Trophoblast cell (in vitro differentiated cells and primary cell): ENCODE measurements at regions not wholly inside any gene's neighbourhood (a gene's known extent, or its start where the extent isn't known, plus 50 kb on each side); places are given as distances from the start of the nearest gene placed in this dataset.

Source experiments
- DNase-seq, 2 donors: peaks; one replicate each; pipeline ENCODE4 v3.0.0-alpha.2; 2016
- H2AFZ ChIP-seq: 2 replicates; pipeline ENCODE4 v1.6.1; 2013; ENCODE audit warnings: low read length, moderate library complexity, mild to moderate bottlenecking; ENCODE audit not compliant: insufficient read depth, poor library complexity
- H2AK5ac ChIP-seq: 2 replicates; pipeline ENCODE4 v1.6.1; 2013; ENCODE audit warnings: mild to moderate bottlenecking, low read length
- H2BK120ac ChIP-seq: 2 replicates; pipeline ENCODE4 v1.6.1; 2013; ENCODE audit warnings: low read length, mild to moderate bottlenecking, moderate library complexity; ENCODE audit not compliant: insufficient read depth, poor library complexity
- H2BK12ac ChIP-seq: 2 replicates; pipeline ENCODE4 v1.6.1; 2013; ENCODE audit warnings: mild to moderate bottlenecking, low read length, moderate library complexity
- H2BK5ac ChIP-seq: 2 replicates; pipeline ENCODE4 v1.6.1; 2013; ENCODE audit warnings: low read length, low read depth, moderate library complexity, mild to moderate bottlenecking; ENCODE audit not compliant: poor library complexity
- H3K14ac ChIP-seq: 2 replicates; pipeline ENCODE4 v1.6.1; 2013; ENCODE audit warnings: mild to moderate bottlenecking, low read length
- H3K18ac ChIP-seq: 2 replicates; pipeline ENCODE4 v1.6.1; 2013; ENCODE audit warnings: mild to moderate bottlenecking, low read length
- H3K23ac ChIP-seq: 2 replicates; pipeline ENCODE4 v1.6.1; 2013; ENCODE audit warnings: low read length
- H3K27ac ChIP-seq: 2 replicates; pipeline ENCODE4 v1.5.1; 2013; ENCODE audit warnings: low read depth, mild to moderate bottlenecking, inconsistent platforms, low read length, moderate library complexity
- H3K27me3 ChIP-seq: 2 replicates; pipeline ENCODE4 v1.6.1; 2013; ENCODE audit warnings: inconsistent platforms, mild to moderate bottlenecking, low read length, moderate library complexity; ENCODE audit not compliant: insufficient read depth
- H3K36me3 ChIP-seq, 2 experiments: 1 replicate in 1 of 2; 2 replicates in 1 of 2; pipeline ENCODE4 v1.6.1; 2013; ENCODE audit warnings: low read length in 2 of 2, mild to moderate bottlenecking in 2 of 2, moderate library complexity in 1 of 2; ENCODE audit not compliant: insufficient read depth in 2 of 2, control insufficient read depth in 1 of 2
- H3K4ac ChIP-seq: 2 replicates; pipeline ENCODE4 v1.6.1; 2013; ENCODE audit warnings: low read depth, mild to moderate bottlenecking, low read length, moderate library complexity
- H3K4me1 ChIP-seq, 2 experiments: 1 replicate in 1 of 2; 2 replicates in 1 of 2; pipeline ENCODE4 v1.6.1; 2013; ENCODE audit warnings: low read length in 2 of 2, mild to moderate bottlenecking in 2 of 2, moderate library complexity in 1 of 2; ENCODE audit not compliant: insufficient read depth in 2 of 2, control insufficient read depth in 1 of 2
- H3K4me2 ChIP-seq: 2 replicates; pipeline ENCODE4 v1.6.1; 2013; ENCODE audit warnings: inconsistent platforms, mild to moderate bottlenecking, low read length, moderate library complexity
- H3K4me3 ChIP-seq: 2 replicates; pipeline ENCODE4 v1.5.1; 2013; ENCODE audit warnings: mild to moderate bottlenecking, low read depth, low read length, inconsistent platforms
- H3K79me1 ChIP-seq: one replicate; pipeline ENCODE4 v1.6.1; 2013; ENCODE audit warnings: low read length
- H3K79me2 ChIP-seq: 2 replicates; pipeline ENCODE4 v1.6.1; 2013; ENCODE audit warnings: low read length, mild to moderate bottlenecking; ENCODE audit not compliant: control insufficient read depth, insufficient read depth, poor library complexity
- H3K9ac ChIP-seq: 2 replicates; pipeline ENCODE4 v1.6.1; 2013; ENCODE audit warnings: mild to moderate bottlenecking, low read length
- H3K9me3 ChIP-seq: 2 replicates; pipeline ENCODE4 v1.6.1; 2013; ENCODE audit warnings: low read depth, mild to moderate bottlenecking, control low read depth, inconsistent platforms, low read length; ENCODE audit not compliant: insufficient read depth
- H4K12ac ChIP-seq: 2 replicates; pipeline ENCODE4 v1.6.1; 2013; ENCODE audit warnings: low read depth, mild to moderate bottlenecking, low read length, moderate library complexity
- H4K8ac ChIP-seq: 2 replicates; pipeline ENCODE4 v1.6.1; 2013; ENCODE audit warnings: low read depth, mild to moderate bottlenecking, low read length, moderate library complexity
- H4K91ac ChIP-seq: one replicate; pipeline ENCODE4 v1.6.1; 2013; ENCODE audit warnings: low read depth, mild to moderate bottlenecking, low read length, moderate library complexity
- WGBS: extraction: QIAGEN DNeasy Blood & Tissue Kit; methylation state at CpG from one replicate; pipeline ENCODE4 v1.1.7; 2013; ENCODE audit warnings: missing lambda C conversion rate; ENCODE audit not compliant: insufficient read length, insufficient coverage; ENCODE audit errors: extremely low coverage; 5-methylcytosine and 5-hydroxymethylcytosine counted together

DNA sequence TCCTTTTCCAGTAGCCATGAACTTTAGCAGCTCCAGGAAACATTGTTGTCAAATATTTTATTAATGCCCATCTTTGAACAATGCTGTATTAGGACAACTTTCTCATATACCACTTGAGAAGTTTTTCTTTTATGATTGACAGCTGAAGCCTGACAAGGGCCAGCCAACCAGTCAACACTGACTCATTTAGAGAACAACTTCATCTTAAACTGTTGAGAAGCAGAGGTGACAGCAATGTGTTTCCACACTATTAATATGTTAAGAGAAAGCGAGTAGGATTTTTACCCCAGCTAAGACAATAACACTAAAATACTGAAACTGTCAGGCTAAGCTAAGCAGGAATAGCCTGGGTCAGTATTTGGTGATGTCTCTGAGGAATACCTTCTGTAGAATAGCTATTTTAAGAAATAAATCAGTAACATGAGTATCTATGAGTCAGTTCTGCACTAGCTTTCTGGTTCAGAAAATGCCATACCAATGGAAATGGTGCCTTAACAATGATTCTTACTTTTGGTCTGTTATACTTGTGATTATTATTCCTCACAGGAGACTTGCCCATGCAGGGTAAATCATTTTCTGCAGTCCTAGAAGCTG lies 168.8 kb upstream of the POT1 start:
- Histone ChIP-seq H3K4ac (no peak overlapping the region), H2BK120ac (no peak overlapping the region), H3K4me2 (no peak overlapping the region), H3K18ac (no peak overlapping the region), H2BK5ac (no peak overlapping the region), H3K4me1 (no peaks in the 10 kb centered on the region), H3K27ac (no peak overlapping the region), H3K4me3 (no peak overlapping the region), H4K12ac (no peak overlapping the region), H3K9me3 (no peaks in the 10 kb centered on the region), H4K8ac (no peak overlapping the region), H2BK12ac (no peak overlapping the region), H3K79me1 (no peaks in the 10 kb centered on the region), H3K23ac (no peak overlapping the region), H2AFZ (no peak overlapping the region), H3K79me2 (no peaks in the 10 kb centered on the region), H3K14ac (no peak overlapping the region), H3K27me3 (no peaks in the 10 kb centered on the region), H3K36me3 (no peaks in the 10 kb centered on the region), H3K9ac (no peak overlapping the region), H4K91ac (no peak overlapping the region), H2AK5ac (no peak overlapping the region)
- no peak for DNase-seq
- no CpG with 5 or more reads among the region's 1 CpG for WGBS

DNA sequence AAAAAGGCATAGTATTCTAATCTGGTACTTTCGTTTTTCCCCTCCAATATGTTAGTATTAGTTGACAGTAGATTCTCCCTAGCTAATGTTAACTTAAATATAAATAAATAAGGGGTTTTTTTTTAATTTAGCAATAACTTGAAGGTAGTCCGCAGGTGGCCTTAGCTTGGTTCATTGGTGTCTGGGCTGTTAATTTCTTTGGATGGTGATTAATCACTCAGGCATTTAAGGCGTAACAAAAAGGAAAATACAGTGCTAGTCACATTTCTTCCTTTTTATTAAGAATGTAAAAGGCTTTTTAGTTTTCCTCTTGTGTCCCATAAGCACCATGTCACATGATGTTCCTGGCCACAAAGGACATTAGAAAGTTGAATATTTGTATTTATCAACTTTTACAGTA lies 161.0 kb upstream of the POT1 start:
- Histone ChIP-seq H3K9ac (no peak overlapping the region), H3K79me2 (no peaks in the 10 kb centered on the region), H3K4me3 (no peak overlapping the region), H4K8ac (no peak overlapping the region), H3K27me3 (no peaks in the 10 kb centered on the region), H3K9me3 (no peaks in the 10 kb centered on the region), H3K4me2 (no peak overlapping the region), H2BK120ac (no peak overlapping the region), H3K36me3 (no peaks in the 10 kb centered on the region), H4K12ac (no peak overlapping the region), H4K91ac (no peak overlapping the region), H2AK5ac (no peak overlapping the region), H3K14ac (no peak overlapping the region), H2BK12ac (no peak overlapping the region), H3K27ac (no peak overlapping the region), H2AFZ (no peak overlapping the region), H3K79me1 (no peaks in the 10 kb centered on the region), H2BK5ac (no peak overlapping the region), H3K23ac (no peak overlapping the region), H3K4me1 (no peaks in the 10 kb centered on the region), H3K18ac (no peak overlapping the region), H3K4ac (no peak overlapping the region)
- DNase-seq = peak in 1 of 2 donors; percentile 28
- no CpG with 5 or more reads among the region's 3 CpGs for WGBS

DNA sequence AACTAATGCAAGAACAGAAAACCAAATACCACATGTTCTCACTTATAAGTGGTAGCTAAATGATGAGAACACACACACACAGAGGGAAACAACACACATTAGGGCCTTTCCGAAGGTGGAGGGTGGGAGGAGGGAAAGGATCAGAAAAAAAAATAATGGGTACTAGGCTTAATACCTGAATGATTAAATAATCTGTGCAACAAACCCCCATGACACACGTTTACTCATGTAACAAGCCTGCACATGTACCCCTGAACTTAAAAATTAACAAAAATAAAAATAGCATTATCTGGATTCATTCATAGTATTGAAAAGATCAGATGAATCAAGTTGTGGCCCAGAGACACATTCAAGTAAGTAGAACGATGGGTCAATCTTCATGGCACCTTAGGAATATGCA lies 159.5 kb upstream of the POT1 start:
- Histone ChIP-seq H3K9ac (no peak overlapping the region), H3K18ac (no peak overlapping the region), H3K4me3 (no peak overlapping the region), H2BK12ac (no peak overlapping the region), H3K14ac (no peak overlapping the region), H4K12ac (no peak overlapping the region), H3K23ac (no peak overlapping the region), H3K79me1 (no peaks in the 10 kb centered on the region), H2BK5ac (no peak overlapping the region), H3K27ac (no peak overlapping the region), H2AFZ (no peak overlapping the region), H3K79me2 (no peaks in the 10 kb centered on the region), H3K4me2 (no peak overlapping the region), H3K4me1 (no peaks in the 10 kb centered on the region), H2BK120ac (no peak overlapping the region), H3K9me3 (no peaks in the 10 kb centered on the region), H3K36me3 (no peaks in the 10 kb centered on the region), H3K4ac (no peak overlapping the region), H4K91ac (no peak overlapping the region), H4K8ac (no peak overlapping the region), H2AK5ac (no peak overlapping the region), H3K27me3 (no peaks in the 10 kb centered on the region)
- DNase-seq = no peak
- no CpG with 5 or more reads among the region's 3 CpGs for WGBS

DNA sequence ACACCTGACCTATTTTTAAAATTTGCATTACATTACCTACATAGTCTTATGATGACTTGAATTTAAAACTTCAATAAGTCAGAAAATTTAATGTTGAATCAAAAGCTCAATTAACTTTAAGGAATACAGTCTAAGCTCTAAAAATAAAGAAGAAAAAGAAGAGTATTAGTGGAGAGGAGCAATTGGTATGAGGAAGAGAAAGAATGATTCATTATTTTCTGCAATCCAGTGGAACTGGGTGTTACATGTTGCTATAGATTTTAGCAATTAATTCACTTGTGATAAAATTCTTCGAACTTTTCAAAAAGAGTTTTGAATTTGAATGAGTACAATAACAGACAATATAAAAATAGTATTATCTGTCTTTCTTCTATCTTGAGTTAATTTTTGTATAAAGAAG lies 158.9 kb upstream of the POT1 start:
- no peak overlapping the region for H3K4ac ChIP-seq
- no peak overlapping the region for H2BK12ac ChIP-seq
- no peak overlapping the region for H4K12ac ChIP-seq
- no peak overlapping the region for H2BK120ac ChIP-seq
- no peak overlapping the region for H3K4me2 ChIP-seq
- H3K4me3 ChIP-seq = no peak overlapping the region
- no peak overlapping the region for H2AK5ac ChIP-seq
- H3K27me3 ChIP-seq = no peaks in the 10 kb centered on the region
- no peak overlapping the region for H3K9ac ChIP-seq
- H3K9me3 ChIP-seq = no peaks in the 10 kb centered on the region
- H3K79me1 ChIP-seq = no peaks in the 10 kb centered on the region
- no peak overlapping the region for H3K18ac ChIP-seq
- H4K91ac ChIP-seq = no peak overlapping the region
- no CpG with 5 or more reads among the region's 1 CpG for WGBS
- no peak overlapping the region for H3K27ac ChIP-seq
- no peaks in the 10 kb centered on the region for H3K36me3 ChIP-seq
- no peak overlapping the region for H4K8ac ChIP-seq
- H2BK5ac ChIP-seq = no peak overlapping the region
- no peak overlapping the region for H3K14ac ChIP-seq
- H3K4me1 ChIP-seq = no peaks in the 10 kb centered on the region
- DNase-seq = no peak
- H3K79me2 ChIP-seq = no peaks in the 10 kb centered on the region
- H3K23ac ChIP-seq = no peak overlapping the region
- no peak overlapping the region for H2AFZ ChIP-seq
